ENCODE measurements at regions not wholly inside any gene's neighbourhood (a gene's known extent, or its start where the extent isn't known, plus 50 kb on each side); places are given as distances from the start of the nearest gene placed in this dataset.

- H3K4me1 ChIP-seq (ENCODE audit: insufficient read depth, low read length): no peaks in the 10 kb centered on the region
- FAIRE-seq (no peak), DNase-seq (ENCODE audit: low read depth) (no peak)
- H4K20me1 ChIP-seq (ENCODE audit: insufficient read depth, low read length): no peaks in the 10 kb centered on the region
- H3K79me2 ChIP-seq (ENCODE audit: insufficient read depth, low read length): no peaks in the 10 kb centered on the region
- Mint-ChIP-seq H3K4me1 (ENCODE audit: low read depth, unreplicated experiment) (no peaks in the 10 kb centered on the region), H3K4me3 (ENCODE audit: unreplicated experiment) (no peak overlapping the region), H3K9me3 (ENCODE audit: unreplicated experiment) (no peaks in the 10 kb centered on the region), H3K27me3 (ENCODE audit: low read depth, unreplicated experiment) (no peaks in the 10 kb centered on the region), H3K27ac (ENCODE audit: unreplicated experiment) (no peak overlapping the region), H3K36me3 (ENCODE audit: low read depth, unreplicated experiment) (no peaks in the 10 kb centered on the region)
- no peak overlapping the region for H3K4me2 ChIP-seq (ENCODE audit: low read length)
- H3K4me3 ChIP-seq (ENCODE audit: insufficient read depth, low read depth, low read length): no peak overlapping the region
- no peaks in the 10 kb centered on the region for H3K36me3 ChIP-seq (ENCODE audit: insufficient read depth, low read length)
- H3K9me3 ChIP-seq (ENCODE audit: insufficient read depth, low read depth, low read length): no peaks in the 10 kb centered on the region
- H3K27ac ChIP-seq (ENCODE audit: low read depth, low read length): no peak overlapping the region
- no peaks in the 10 kb centered on the region for H3K27me3 ChIP-seq (ENCODE audit: insufficient read depth, low read length)
- TF ChIP-seq EZH2 (IDR thresholded peaks at IDR 0.05; ENCODE audit: insufficient read depth, low read length) (no peak), CTCF (IDR thresholded peaks at IDR 0.05; ENCODE audit: insufficient read depth, low read depth, low read length) (no peak)
- no peak overlapping the region for H3K9ac ChIP-seq (ENCODE audit: low read length)
- H2AFZ ChIP-seq (ENCODE audit: low read depth, low read length): no peak overlapping the region
Measured at GRCh38 chr10:90464329-90464728, 393.5 kb downstream of the HTR7 start.

DNA sequence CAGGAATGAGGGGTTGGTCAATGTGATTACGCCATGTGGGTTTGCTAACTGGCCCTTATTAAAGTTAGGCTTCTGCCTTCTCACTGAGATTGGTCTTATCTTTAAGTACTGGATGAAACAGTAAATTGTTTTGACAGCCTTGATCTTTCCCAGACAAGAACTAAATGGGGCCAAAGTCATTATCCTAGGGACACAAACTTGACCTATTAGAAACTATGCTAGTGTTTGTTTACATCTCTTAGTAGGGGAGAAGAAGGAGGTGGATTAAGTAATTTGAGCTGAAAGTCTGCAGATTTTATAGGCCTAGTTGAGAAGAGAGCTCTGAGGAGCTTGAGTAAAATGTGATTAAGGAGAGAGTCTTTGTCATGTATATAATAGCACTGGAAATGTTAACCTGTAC, 386.9 kb downstream of the HTR7 start:
- Histone ChIP-seq H3K4me2 (ENCODE audit: low read length) (no peak overlapping the region), H3K27me3 (ENCODE audit: insufficient read depth, low read length) (no peaks in the 10 kb centered on the region), H3K9ac (ENCODE audit: low read length) (no peak overlapping the region), H3K27ac (ENCODE audit: low read depth, low read length) (no peak overlapping the region), H3K4me1 (ENCODE audit: insufficient read depth, low read length) (no peaks in the 10 kb centered on the region), H4K20me1 (ENCODE audit: insufficient read depth, low read length) (no peaks in the 10 kb centered on the region), H3K36me3 (ENCODE audit: insufficient read depth, low read length) (no peaks in the 10 kb centered on the region), H3K9me3 (ENCODE audit: insufficient read depth, low read depth, low read length) (peaks cover 2% of the 10 kb centered on the region), H3K4me3 (ENCODE audit: insufficient read depth, low read depth, low read length) (no peak overlapping the region), H3K79me2 (ENCODE audit: insufficient read depth, low read length) (no peaks in the 10 kb centered on the region), H2AFZ (ENCODE audit: low read depth, low read length) (no peak overlapping the region)
- peaks cover 3% of the 10 kb centered on the region for H3K9me3 Mint-ChIP-seq (ENCODE audit: unreplicated experiment)
- FAIRE-seq (no peak), DNase-seq (ENCODE audit: low read depth) (no peak)
- no peak overlapping the region for H3K27ac Mint-ChIP-seq (ENCODE audit: unreplicated experiment)
- no peaks in the 10 kb centered on the region for H3K36me3 Mint-ChIP-seq (ENCODE audit: low read depth, unreplicated experiment)
- TF ChIP-seq CTCF (IDR thresholded peaks at IDR 0.05; ENCODE audit: insufficient read depth, low read depth, low read length): no peak
- no peak for TF ChIP-seq EZH2 (IDR thresholded peaks at IDR 0.05; ENCODE audit: insufficient read depth, low read length)
- H3K4me3 Mint-ChIP-seq (ENCODE audit: unreplicated experiment): no peak overlapping the region
- no peaks in the 10 kb centered on the region for H3K4me1 Mint-ChIP-seq (ENCODE audit: low read depth, unreplicated experiment)
- no peaks in the 10 kb centered on the region for H3K27me3 Mint-ChIP-seq (ENCODE audit: low read depth, unreplicated experiment)

- Mint-ChIP-seq H3K4me1 (ENCODE audit: low read depth, unreplicated experiment) (peaks cover 3% of the 10 kb centered on the region), H3K9me3 (ENCODE audit: unreplicated experiment) (no peaks in the 10 kb centered on the region), H3K36me3 (ENCODE audit: low read depth, unreplicated experiment) (no peaks in the 10 kb centered on the region), H3K4me3 (ENCODE audit: unreplicated experiment) (no peak overlapping the region), H3K27me3 (ENCODE audit: low read depth, unreplicated experiment) (no peaks in the 10 kb centered on the region), H3K27ac (ENCODE audit: unreplicated experiment) (no peak overlapping the region)
- H3K79me2 ChIP-seq (ENCODE audit: insufficient read depth, low read length): no peaks in the 10 kb centered on the region
- no peak overlapping the region for H3K4me3 ChIP-seq (ENCODE audit: insufficient read depth, low read depth, low read length)
- H3K9me3 ChIP-seq (ENCODE audit: insufficient read depth, low read depth, low read length): no peaks in the 10 kb centered on the region
- H3K27ac ChIP-seq (ENCODE audit: low read depth, low read length): no peak overlapping the region
- H3K9ac ChIP-seq (ENCODE audit: low read length): no peak overlapping the region
- no peak for DNase-seq (ENCODE audit: low read depth)
- FAIRE-seq: no peak
- no peaks in the 10 kb centered on the region for H4K20me1 ChIP-seq (ENCODE audit: insufficient read depth, low read length)
- no peak overlapping the region for H3K4me2 ChIP-seq (ENCODE audit: low read length)
- no peak overlapping the region for H2AFZ ChIP-seq (ENCODE audit: low read depth, low read length)
- no peaks in the 10 kb centered on the region for H3K27me3 ChIP-seq (ENCODE audit: insufficient read depth, low read length)
- H3K36me3 ChIP-seq (ENCODE audit: insufficient read depth, low read length): no peaks in the 10 kb centered on the region
- TF ChIP-seq CTCF (IDR thresholded peaks at IDR 0.05; ENCODE audit: insufficient read depth, low read depth, low read length) (no peak), EZH2 (IDR thresholded peaks at IDR 0.05; ENCODE audit: insufficient read depth, low read length) (no peak)
- peaks cover 3% of the 10 kb centered on the region for H3K4me1 ChIP-seq (ENCODE audit: insufficient read depth, low read length)
Measured at GRCh38 chr10:90480466-90480865, 377.4 kb downstream of the HTR7 start.
